Psoas muscle (tissue), 7 donors: ENCODE measurements at regions not wholly inside any gene's neighbourhood (a gene's known extent, or its start where the extent isn't known, plus 50 kb on each side); places are given as distances from the start of the nearest gene placed in this dataset.

Experiments
- ATAC-seq, 4 donors: fragments of 200-7000 bp; cut with Tn5 transposase; one replicate each; pipeline ENCODE4 v1.9.1; 2020; ENCODE audit warnings: moderate library complexity in 3 of 4, mild to moderate bottlenecking in 2 of 4
- DNase-seq, 2 donors: peaks; one replicate each; pipeline ENCODE4 v3.0.0-alpha.2; 2020
- H3K27ac ChIP-seq: fragments of 200-600 bp; one replicate; pipeline ENCODE4 v1.8.0; 2022
- H3K27me3 ChIP-seq, 3 donors: fragments of 200-600 bp in 1 of 3; one replicate each; pipeline versions ENCODE4 v1.6.1 to v1.8.0; 2013 to 2022; ENCODE audit warnings: low read length in 2 of 3, mild to moderate bottlenecking in 2 of 3, moderate library complexity in 1 of 3; ENCODE audit not compliant: insufficient read depth in 3 of 3
- H3K36me3 ChIP-seq, 2 donors: fragments of 200-600 bp in 1 of 2; one replicate each; pipeline versions ENCODE4 v1.6.1 to v1.8.0; 2013 to 2022; ENCODE audit warnings: low read depth in 1 of 2, mild to moderate bottlenecking in 1 of 2, moderate library complexity in 1 of 2; ENCODE audit not compliant: insufficient read depth in 1 of 2
- H3K4me1 ChIP-seq: fragments of 200-600 bp; one replicate; pipeline ENCODE4 v1.8.0; 2022
- H3K4me3 ChIP-seq: fragments of 200-600 bp; one replicate; pipeline ENCODE4 v1.8.0; 2022; ENCODE audit warnings: mild to moderate bottlenecking
- H3K9me3 ChIP-seq: fragments of 200-600 bp; one replicate; pipeline ENCODE4 v1.8.0; 2022
- WGBS, 3 donors: extraction: QIAGEN DNeasy Blood & Tissue Kit; methylation state at CpG; one replicate each; pipeline versions ENCODE4 v1.1.6 to v1.1.7; 2013; 5-methylcytosine and 5-hydroxymethylcytosine counted together
- intact Hi-C, 2 donors: fragments of 100-400 bp; cut with DNase I; formaldehyde crosslinking; loops; one replicate each; pipeline versions ENCODE4 v1.11.0 to v1.14.2; 2022
- TF ChIP-seq, protein P1 (sequence below): fragments of 200-600 bp; IDR thresholded peaks from one replicate; pipeline ENCODE4 v1.8.0; 2022; ENCODE audit warnings: antibody characterized with exemption
- donor health status: healthy with polysubstance abuse.
- donor health status: DM: no; HTN: no; CAD: no; lungs with moderate emphysema.
- donor health status: Bipolar disorder and iron deficiency.
- donor health status: healthy.
- donor health status: DM: yes; HTN: yes; CAD: no.
- donor health status: DM: no; HTN: no; CAD: no.
- donor health status: DM: yes; HTN: yes; CAD: no.

GRCh38 chr10:3933733-3934132 lies 148.7 kb upstream of the KLF6 start:
- ATAC-seq, result no peak
- DNase-seq, result no peak
- Histone ChIP-seq H3K4me3 (no peak overlapping the region), H3K27ac (no peak overlapping the region), H3K4me1 (peaks cover 11% of the 10 kb centered on the region), H3K9me3 (no peaks in the 10 kb centered on the region), H3K36me3 (no peaks in the 10 kb centered on the region), H3K27me3 (no peaks in the 10 kb centered on the region)
- WGBS, 3 donors, result 75 to 89% (median 89%) methylated on average over 4 of the region's 4 CpGs
- intact Hi-C loops, result no loop called here
- TF ChIP-seq, protein P1, sequence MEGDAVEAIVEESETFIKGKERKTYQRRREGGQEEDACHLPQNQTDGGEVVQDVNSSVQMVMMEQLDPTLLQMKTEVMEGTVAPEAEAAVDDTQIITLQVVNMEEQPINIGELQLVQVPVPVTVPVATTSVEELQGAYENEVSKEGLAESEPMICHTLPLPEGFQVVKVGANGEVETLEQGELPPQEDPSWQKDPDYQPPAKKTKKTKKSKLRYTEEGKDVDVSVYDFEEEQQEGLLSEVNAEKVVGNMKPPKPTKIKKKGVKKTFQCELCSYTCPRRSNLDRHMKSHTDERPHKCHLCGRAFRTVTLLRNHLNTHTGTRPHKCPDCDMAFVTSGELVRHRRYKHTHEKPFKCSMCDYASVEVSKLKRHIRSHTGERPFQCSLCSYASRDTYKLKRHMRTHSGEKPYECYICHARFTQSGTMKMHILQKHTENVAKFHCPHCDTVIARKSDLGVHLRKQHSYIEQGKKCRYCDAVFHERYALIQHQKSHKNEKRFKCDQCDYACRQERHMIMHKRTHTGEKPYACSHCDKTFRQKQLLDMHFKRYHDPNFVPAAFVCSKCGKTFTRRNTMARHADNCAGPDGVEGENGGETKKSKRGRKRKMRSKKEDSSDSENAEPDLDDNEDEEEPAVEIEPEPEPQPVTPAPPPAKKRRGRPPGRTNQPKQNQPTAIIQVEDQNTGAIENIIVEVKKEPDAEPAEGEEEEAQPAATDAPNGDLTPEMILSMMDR, result no peak

DNA sequence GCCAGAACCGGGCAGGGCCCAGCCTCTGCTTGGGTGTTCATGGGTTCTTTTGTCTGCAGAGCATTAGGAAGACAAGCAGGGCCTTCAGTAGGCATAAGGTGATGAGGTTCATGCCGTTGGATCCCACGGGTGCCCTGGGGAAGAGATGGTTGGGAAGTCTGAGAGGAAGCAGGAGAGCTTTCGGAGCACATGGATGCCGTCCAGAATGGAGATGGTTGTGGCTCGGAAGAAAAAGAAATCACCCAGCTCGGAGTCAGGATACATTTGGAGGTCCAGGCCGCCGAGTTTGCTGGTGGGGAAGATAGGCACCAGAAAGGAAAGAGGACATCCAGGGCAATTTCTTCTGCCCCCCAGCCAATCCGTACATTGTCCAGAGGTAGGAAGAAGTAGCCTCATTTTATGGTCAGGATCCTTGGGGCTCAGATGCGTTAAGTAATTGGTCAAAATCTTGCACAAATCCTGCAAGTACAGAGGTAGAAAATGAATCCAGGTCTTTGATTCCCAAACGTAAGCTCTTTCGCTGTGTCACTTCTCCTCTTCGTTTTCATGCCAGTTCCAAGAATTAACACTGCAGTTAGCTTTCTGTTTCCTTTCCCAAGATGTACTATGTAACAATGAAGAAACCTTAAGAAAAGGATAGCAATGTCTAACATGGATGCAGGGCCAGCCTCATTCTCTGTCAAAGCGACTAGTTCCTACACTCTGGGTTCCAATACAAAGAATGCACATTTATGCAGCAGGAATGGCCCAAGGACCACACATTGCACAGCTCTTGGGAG lies 147.8 kb upstream of the KLF6 start:
- DNase-seq (no peak), ATAC-seq (no peak)
- 93 to 96% (median 93%) methylated on average over 15 of the region's 15 CpGs for WGBS, 3 donors
- Histone ChIP-seq H3K27ac (no peak overlapping the region), H3K4me1 (peaks cover 11% of the 10 kb centered on the region), H3K36me3 (no peaks in the 10 kb centered on the region), H3K4me3 (no peak overlapping the region), H3K27me3 (no peaks in the 10 kb centered on the region), H3K9me3 (no peaks in the 10 kb centered on the region)
- intact Hi-C loops, result no loop called here
- TF ChIP-seq, protein P1, result no peak

DNA sequence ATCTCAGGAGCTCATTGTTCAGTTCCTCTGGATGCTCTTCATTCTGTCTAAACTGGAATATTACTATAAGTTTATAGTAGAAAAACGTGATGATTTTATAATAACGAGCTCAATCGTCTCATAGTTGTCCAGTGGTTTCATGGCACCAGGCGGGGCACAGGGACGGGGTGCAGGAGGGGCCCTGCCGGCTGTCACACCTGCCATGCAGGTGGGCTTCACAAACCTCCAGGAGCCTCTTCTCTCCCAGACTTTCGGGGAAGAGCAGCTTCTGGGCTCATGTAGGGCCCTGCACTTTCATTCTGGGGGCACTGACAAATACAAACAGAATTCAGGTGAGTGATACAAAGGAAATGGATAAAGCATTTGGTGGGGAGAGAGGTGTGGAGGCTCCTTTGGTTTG lies 146.9 kb upstream of the KLF6 start:
- H3K27ac ChIP-seq, result no peak overlapping the region
- H3K4me1 ChIP-seq, result peaks cover 11% of the 10 kb centered on the region
- no peak overlapping the region for H3K4me3 ChIP-seq
- no peak for DNase-seq
- intact Hi-C loops, result no loop called here
- no peaks in the 10 kb centered on the region for H3K9me3 ChIP-seq
- TF ChIP-seq, protein P1, result no peak
- no peaks in the 10 kb centered on the region for H3K27me3 ChIP-seq
- 92 to 94% (median 94%) methylated on average over 7 of the region's 7 CpGs for WGBS, 3 donors
- no peak for ATAC-seq
- H3K36me3 ChIP-seq, result no peaks in the 10 kb centered on the region

- H3K4me3 ChIP-seq, result no peak overlapping the region
- peaks cover 10% of the 10 kb centered on the region for H3K4me1 ChIP-seq
- no peaks in the 10 kb centered on the region for H3K27me3 ChIP-seq
- ATAC-seq (no peak), DNase-seq (no peak)
- no peaks in the 10 kb centered on the region for H3K36me3 ChIP-seq
- H3K27ac ChIP-seq, result no peak overlapping the region
- intact Hi-C loops, result no loop called here
- no peaks in the 10 kb centered on the region for H3K9me3 ChIP-seq
- TF ChIP-seq, protein P1, result no peak
- WGBS, 3 donors, result 87 to 91% (median 91%) methylated on average over 6 of the region's 6 CpGs
These were observed 146.2 kb upstream of the KLF6 start for GRCh38 chr10:3931224-3931623.

DNA sequence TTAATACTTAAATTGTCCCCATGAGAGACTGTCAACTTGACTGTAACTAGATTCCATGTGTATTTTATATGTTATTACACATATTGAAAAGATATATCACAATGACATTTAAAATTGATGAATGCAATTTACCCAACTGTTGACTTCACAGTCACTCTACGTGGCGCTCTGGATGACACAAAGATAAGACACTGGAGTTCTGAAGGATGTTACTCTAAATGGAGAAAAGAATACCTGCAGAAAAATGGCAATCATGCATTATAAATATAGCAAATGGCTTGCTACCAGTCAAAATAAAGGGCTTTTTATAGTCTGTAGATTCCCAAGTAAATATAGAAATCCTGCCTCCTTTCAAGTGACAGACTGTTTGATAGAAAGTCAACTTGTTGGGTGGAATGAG lies 143.6 kb upstream of the KLF6 start:
- H3K27ac ChIP-seq, result no peak overlapping the region
- H3K9me3 ChIP-seq, result no peaks in the 10 kb centered on the region
- no peak for ATAC-seq
- H3K4me1 ChIP-seq, result no peaks in the 10 kb centered on the region
- intact Hi-C loops, result no loop called here
- H3K4me3 ChIP-seq, result no peak overlapping the region
- no peaks in the 10 kb centered on the region for H3K27me3 ChIP-seq
- 94 to 98% (median 97%) methylated on average over 2 of the region's 2 CpGs for WGBS, 3 donors
- no peaks in the 10 kb centered on the region for H3K36me3 ChIP-seq
- no peak for DNase-seq
- TF ChIP-seq, protein P1, result no peak
